ENCODE measurements at regions not wholly inside any gene's neighbourhood (a gene's known extent, or its start where the extent isn't known, plus 50 kb on each side); places are given as distances from the start of the nearest gene placed in this dataset.

DNA sequence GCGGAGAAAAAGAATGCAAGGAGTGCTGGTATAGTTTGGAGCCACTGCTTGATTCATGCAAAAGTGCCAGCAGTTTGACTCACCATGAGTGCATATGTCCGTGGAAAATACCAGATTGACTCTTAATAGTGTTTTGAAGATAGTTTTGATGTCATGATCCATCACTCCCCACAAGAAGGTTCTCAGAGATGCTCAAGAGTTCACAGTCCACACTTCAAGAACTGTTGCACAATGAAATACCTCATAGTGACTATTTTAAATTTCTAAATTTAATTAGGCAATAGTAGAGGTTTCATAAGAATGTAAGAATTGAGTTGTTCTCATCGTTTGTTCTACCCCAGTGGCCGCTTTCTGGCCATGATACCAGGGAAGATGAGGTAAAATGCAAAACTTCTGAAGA, 286.6 kb upstream of the RGS6 start:
- DNase-seq, result no peak

DNA sequence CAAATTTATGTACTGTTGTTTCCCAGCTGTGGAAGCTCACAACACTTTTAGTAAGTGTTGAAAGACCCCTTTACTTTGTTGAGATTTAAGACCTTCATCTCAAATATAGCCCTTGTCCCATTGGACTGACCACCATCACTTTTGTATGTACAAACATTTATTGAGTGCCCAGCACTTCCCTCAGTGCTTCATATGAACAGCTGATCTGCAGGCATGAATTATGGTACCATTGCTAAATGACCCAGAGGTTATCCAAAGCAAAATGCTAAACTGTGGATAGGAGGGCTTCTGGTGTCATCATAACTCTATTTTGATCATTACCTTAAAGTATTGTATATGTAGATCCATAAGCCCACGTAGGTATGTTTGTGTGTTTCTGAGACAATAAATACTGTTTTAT, 285.7 kb upstream of the RGS6 start:
- no peak for DNase-seq

DNA sequence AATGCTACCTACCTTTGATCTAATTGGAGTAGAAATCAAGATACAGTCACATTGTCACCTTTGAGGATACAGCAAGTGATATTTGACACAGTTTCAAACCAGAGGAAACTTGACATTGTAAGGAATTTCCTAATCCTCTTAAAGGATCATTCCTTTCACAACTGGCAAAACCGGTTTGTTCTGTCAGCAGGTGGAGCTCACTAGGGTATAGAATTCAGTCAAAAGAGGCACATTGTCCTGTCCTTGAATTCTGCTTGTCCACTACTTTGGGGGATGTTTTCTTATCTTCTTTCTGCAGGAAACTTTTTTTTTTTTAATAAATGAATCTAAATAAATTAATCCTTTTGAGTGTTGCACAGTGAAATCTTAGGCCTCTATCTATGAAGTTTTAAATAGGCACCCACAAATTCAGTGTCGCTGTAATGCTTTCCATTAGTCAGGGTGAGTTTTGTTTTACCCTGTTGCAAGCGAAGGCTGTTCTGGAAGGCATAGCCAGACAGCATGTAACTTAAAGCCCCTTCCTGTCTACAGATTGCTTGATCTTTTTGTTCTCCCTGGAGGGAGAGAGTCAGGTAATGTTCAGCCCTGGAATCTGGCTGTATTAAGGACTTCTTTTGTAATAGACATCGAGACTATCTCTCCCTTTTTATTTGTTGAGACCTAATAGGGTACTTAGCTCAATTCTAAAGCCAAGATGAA, 285.0 kb upstream of the RGS6 start:
- no peak for DNase-seq

- no peak for DNase-seq
Observed at GRCh38 chr14:71648725-71649124, 283.5 kb upstream of the RGS6 start.

DNA sequence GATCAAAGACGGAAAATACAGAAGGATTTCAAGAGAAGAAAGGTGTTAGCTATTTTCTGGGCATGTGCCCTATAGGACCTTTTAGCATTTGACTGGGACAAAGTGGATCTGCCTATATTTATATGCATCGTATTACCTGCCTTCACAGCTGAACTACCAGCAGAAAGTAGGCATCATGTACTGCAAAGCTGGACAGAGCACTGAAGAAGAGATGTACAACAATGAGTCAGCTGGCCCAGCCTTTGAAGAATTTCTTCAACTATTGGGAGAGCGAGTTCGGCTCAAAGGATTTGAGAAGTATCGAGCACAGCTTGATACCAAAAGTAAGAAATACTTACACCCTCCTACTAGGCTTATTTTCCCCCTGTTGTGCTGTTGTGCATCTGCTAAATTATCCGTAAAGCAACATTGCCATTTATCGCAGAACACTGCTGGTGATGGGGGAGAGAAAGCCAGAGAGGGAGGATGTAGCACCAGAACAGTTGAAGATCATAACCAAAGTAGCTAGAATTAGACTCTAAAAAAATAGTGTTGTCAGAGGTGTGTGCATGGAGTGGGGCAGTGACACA, 282.0 kb upstream of the RGS6 start:
- no peak for DNase-seq

DNA sequence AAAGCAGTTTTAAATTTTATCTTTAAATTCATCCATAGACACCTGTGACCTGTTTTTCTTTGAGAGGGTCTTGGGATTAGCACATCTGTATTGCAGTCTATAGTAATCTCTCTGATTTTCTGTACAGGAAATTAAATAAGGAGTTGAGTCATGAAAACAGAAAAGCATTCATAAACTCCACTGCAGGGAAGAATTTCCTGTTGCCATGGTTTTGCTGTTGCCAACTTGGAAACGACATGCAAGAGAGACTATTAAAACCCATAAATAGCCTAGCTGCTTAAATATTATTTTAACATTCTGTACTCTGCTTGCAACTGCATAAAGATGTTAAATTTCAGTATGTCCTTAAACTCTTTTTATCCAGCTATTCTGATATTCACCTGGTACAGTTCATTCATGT, 281.0 kb upstream of the RGS6 start:
- DNase-seq, result no peak

GRCh38 chr14:71652368-71652767, 279.9 kb upstream of the RGS6 start:
- DNase-seq, result no peak

DNA sequence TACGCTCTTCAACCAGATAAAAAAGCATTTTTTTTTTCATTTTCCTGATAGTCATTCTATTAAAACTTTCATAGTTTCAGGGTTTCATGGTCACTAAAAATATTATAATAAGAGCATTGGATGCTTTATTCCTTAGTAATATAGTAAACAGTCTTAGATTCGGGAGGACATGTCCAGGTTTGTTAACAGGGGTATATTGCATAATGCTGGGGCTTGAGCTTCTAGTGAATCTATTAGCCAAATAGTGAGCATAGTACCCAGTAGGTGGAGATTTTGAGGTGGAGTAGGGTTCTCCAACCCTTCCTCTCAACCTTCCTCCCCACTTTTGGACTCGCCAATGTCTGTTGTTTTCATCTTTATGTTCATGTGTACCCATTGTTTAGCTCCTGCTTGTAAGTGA, 277.4 kb upstream of the RGS6 start:
- DNase-seq, result no peak

GRCh38 chr14:71658261-71658860, 273.9 kb upstream of the RGS6 start:
- no peak for DNase-seq

GRCh38 chr14:71659159-71659558, 273.1 kb upstream of the RGS6 start:
- DNase-seq, result no peak

DNA sequence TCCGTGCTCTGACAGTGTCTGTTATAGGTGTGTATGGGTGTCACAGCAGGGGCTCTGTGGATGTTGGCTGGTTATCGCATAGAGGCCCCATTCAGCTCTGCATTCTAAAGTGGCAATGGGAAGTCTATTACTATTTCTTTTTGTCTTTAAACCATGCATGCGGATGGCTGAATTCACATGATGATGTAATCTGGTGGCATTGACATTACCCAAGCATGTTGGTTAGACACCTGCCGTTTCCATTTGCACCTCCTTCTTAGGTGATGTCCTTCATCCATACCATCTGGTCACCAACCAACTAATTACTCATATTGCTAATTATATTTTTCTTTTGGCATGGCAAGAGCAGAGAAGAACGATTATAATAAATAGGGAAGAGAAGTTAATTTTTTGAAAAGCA, 270.8 kb upstream of the RGS6 start:
- no peak for DNase-seq

DNA sequence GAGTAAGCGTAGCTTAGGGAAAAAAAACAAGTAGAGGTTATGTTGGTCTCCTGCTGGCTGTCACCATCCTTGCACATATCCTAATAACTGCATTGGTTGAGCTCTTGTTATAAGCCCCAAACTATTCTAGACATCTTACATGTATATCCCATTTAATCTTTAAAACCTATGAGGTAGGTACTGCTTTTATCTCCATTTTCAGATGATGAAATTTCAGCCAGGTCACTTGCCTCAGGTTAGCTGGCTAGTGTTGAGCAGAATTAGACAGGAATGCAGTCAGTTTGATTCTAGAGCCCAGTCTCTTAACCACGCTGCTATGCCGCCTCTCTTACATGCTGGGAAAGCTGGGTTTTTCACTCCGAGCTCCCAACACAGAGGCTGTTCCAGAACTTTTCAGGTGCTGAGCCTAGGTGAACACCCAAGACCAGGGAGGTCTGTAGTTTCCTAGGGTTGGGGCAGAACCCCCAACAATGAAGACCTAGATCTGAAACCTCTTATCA, 269.9 kb upstream of the RGS6 start:
- no peak for DNase-seq

DNA sequence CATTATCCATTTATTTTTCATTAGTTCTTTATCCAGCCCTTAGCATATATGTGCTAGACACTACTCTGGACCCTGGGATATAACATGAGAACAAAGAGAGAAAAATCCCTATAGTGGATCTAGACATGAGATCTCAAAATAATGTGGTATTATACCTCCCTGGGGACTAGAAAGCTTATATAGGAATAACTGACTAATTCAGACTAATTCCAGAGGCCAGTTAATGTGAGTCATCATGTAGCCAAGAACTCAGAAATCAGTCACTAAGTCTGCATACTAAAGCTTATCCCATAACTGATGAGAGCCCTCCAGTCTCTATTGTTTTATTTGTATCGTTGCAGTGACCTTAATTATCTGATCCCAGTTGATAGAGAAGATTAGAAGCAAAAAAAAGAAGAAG, 267.1 kb upstream of the RGS6 start:
- DNase-seq, result no peak

DNA sequence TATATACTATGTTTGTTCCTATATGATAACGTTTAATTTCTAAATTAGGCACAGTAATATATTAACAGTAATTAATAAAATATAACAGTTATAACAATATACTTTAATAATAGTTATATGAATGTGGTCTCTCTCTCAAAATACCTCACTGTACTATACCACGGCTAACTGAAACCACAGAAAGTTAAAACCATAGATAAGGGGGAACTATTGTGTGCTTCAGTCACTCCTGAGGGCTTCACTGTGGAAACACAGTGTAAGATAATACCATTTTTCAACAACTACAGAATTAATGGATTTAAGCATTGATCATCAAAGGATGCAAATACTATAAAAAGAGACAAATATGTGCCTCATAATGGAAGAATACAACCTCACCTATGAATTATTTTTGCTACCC, 266.4 kb upstream of the RGS6 start:
- no peak for DNase-seq

- no peak for DNase-seq
Observed at GRCh38 chr14:71666571-71667145, 265.6 kb upstream of the RGS6 start.

DNA sequence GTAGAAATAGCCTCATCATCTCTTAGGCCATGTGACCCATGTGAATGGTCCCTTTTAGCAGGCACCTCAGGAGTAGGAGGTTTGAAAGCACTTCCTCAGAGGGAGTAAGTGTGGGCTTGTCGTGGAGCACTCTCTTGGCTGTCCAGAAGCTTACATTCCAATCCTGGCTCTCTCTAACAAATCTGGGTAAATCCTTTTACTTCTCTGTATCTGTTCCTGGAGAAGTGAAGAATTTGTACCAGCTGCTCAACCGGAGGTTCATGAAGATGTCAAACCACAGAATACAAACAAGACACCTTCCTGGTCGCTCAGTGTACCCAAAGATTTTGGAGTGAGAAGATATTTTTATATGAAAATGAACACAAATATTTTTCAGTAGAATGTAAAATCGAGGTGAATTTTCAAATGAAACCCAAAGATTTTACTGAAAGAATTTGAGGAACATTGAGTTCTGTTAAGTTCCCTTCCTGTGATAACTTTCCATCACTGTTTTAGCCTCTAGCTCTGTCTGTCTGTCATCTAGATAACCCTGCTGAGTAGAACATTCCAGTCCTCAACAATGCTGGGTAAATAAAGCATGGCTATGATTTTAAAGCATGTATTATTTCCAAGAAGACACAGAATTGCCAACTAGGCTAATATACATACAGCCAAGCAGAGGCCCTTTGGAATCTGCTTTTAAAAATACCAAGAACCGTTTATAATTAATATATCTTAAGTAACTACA, 263.9 kb upstream of the RGS6 start:
- DNase-seq, result no peak

- no peak for DNase-seq
Observed at GRCh38 chr14:71672596-71672995, 259.6 kb upstream of the RGS6 start.

- no peak for DNase-seq
Observed at GRCh38 chr14:71675126-71675899, 256.9 kb upstream of the RGS6 start.

- no peak for DNase-seq
Observed at GRCh38 chr14:71675900-71676287, 256.3 kb upstream of the RGS6 start.

DNA sequence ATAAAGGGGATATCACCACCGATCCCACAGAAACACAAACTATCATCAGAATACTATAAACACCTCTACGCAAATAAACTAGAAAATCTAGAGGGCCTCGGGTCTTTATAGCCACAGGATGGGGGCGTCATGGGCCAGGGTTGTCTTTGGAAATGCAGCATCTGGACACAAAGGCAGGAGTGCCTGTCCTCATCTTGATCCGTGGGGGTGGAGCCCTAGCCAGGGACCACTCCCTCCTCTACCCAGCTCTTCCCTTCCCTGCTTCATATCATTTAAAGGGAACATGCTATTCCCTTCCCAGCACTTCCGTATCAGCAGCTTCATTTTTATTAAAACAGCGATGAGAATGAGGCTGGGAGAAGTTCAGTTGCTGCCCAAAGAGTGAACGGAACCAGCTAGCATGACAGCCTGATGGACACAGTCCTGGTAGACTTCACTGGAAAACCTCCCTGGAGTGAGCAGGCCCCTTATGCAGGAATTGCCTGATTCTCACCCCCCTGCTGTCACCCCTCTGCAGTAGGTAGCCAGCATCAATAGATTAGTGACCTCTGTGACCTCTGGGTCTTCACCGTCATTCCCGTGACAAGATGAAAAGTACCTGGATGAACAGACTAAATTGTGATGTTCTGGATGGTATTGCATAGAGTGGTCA, 251.4 kb upstream of the RGS6 start:
- no peak for DNase-seq

DNA sequence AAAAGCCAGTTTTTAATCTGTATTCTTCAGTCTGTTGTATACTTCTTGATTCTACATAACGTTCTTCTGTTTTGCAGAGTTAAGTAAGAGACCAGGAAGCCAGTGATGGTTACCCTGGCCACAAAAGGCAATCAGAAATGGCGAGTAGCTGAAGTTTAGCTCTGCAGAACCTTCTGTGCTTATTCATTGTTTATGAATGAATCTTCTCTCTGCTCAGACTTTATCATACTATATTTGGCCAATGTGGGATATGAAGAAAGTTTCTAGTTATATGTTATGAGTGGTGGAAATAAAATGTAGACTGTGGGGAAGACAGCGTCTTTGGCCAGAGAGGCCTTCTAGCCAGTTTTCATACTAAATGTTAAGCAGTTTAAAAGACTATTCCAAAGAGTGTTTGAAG, 249.9 kb upstream of the RGS6 start:
- DNase-seq, result no peak

DNA sequence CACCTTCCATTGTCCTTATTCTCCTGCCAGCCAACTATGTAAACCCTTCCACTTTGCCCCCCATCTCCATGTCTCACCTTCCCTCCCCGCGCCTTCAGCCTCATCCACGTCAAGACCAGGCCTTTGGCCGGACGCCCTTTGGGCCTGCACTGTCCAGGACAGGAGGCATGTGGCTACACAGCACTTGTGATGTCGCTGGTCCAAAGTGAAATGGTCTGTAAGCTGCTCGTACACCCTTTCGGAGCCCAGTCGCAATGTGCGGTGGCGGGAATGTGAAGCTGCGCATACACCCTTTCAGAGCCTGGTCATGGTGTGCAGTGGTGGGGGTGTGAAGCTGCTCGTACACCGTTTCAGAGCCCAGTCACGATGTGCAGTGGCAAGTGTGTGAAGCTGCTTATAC, 247.9 kb upstream of the RGS6 start:
- DNase-seq, result no peak
